Fibroblast of mammary gland (primary cell): ENCODE measurements at regions not wholly inside any gene's neighbourhood (a gene's known extent, or its start where the extent isn't known, plus 50 kb on each side); places are given as distances from the start of the nearest gene placed in this dataset.

Experiments used
- DNase-seq: peaks from one replicate; pipeline ENCODE4 v3.0.0-alpha.2; 2010; ENCODE audit warnings: low read depth
- H3K4me3 ChIP-seq: 2 replicates; pipeline ENCODE4 v1.5.1; 2011; ENCODE audit warnings: low read depth, mild to moderate bottlenecking, low read length, moderate library complexity; ENCODE audit not compliant: control insufficient read depth
- CTCF ChIP-seq: conservative IDR thresholded peaks from 2 replicates; pipeline ENCODE4 v1.5.1; 2011; ENCODE audit warnings: low read depth, low read length, inconsistent platforms; ENCODE audit not compliant: control insufficient read depth, insufficient read depth

- no peak for TF ChIP-seq CTCF
- no peak overlapping the region for H3K4me3 ChIP-seq
- DNase-seq = no peak
These were observed 104.6 kb downstream of the AMY1C start for GRCh38 chr1:103854279-103854678.

DNA sequence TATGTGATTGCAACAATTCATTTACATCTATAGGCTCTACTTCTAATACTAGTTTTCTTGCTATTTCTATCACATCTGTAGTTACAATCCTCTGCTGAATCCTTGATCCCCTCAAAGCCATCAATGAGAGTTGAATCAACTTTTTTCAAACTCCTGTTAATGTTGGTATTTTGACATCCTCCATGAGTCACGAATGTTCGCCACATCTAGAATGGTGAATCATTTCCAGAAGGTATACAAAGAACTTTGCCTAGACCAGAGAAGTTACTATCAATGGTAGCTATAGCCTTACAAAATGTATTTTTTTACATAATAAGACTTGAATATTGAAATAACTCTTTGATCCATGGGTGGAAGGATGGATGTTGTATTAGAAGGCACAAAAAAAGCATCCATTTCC lies 110.0 kb downstream of the AMY1C start:
- DNase-seq = no peak
- H3K4me3 ChIP-seq = no peak overlapping the region
- no peak for TF ChIP-seq CTCF

GRCh38 chr1:103898576-103899345 lies 149.1 kb downstream of the AMY1C start:
- TF ChIP-seq CTCF = no peak
- no peak for DNase-seq
- no peak overlapping the region for H3K4me3 ChIP-seq

DNA sequence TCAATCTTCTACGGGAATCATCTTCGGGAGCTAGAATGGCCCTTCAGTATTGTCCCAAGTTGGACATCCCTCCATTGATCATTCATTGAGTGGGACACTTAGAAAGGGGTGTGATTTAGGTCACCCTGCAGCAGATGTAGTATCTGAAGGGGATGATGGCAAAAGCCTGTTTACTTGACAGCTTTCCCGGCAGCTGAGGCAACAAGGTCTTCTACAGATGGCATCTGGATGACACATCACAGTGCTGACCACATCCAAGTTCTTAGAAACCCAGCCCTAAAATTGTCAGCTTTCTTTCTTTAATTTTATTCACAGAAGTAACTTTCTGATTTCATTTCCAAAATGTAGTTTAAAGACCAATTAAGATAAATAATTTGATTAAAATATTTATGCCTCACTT lies 150.3 kb downstream of the AMY1C start:
- no peak overlapping the region for H3K4me3 ChIP-seq
- no peak for TF ChIP-seq CTCF
- no peak for DNase-seq

GRCh38 chr1:103901072-103901471 lies 151.4 kb downstream of the AMY1C start:
- no peak overlapping the region for H3K4me3 ChIP-seq
- TF ChIP-seq CTCF = no peak
- DNase-seq = no peak

DNA sequence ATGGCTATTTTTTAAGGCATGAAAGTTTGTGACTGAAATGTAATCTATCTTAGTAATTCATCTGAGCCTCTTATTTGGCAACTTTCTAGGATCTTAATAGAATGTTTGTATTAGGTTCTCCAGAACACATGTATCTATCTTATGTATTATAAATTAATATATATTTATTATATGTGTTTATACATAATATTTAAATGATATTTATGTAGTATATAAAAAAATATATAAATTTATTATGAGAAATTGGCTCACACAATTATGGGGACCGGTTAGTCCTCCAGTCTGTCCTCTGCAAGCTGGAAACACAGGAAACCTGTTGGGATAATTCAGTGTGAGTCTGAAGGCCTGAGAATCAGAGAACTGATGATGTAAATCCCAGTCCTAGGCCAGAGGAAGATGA lies 155.7 kb downstream of the AMY1C start:
- no peak overlapping the region for H3K4me3 ChIP-seq

More for the DNA sequence above, 155.7 kb downstream of the AMY1C start:
- no peak for DNase-seq
- no peak for TF ChIP-seq CTCF
